Fibroblast of lung (primary cell): ENCODE measurements at regions not wholly inside any gene's neighbourhood (a gene's known extent, or its start where the extent isn't known, plus 50 kb on each side); places are given as distances from the start of the nearest gene placed in this dataset.

ENCODE experiments used
- DNase-seq, 2 donors: peaks; one replicate each; pipeline versions ENCODE4 v3.0.0 to v3.0.0-alpha.2; 2010; ENCODE audit warnings: low read depth in 2 of 2
- H2AFZ ChIP-seq: 2 replicates; pipeline ENCODE4 v1.5.1; 2012; ENCODE audit warnings: low read length, control low read depth, inconsistent platforms
- H3K27ac ChIP-seq: 2 replicates; pipeline ENCODE4 v1.5.1; 2011; ENCODE audit warnings: low read length, control low read depth; ENCODE audit not compliant: insufficient read depth
- H3K27me3 ChIP-seq: 2 replicates; pipeline ENCODE4 v1.5.1; 2011; ENCODE audit warnings: mild to moderate bottlenecking, low read length; ENCODE audit not compliant: control insufficient read depth, insufficient read depth
- H3K36me3 ChIP-seq: 2 replicates; pipeline ENCODE4 v1.5.1; 2011; ENCODE audit warnings: low read length; ENCODE audit not compliant: control insufficient read depth, insufficient read depth
- H3K4me1 ChIP-seq: 2 replicates; pipeline ENCODE4 v1.5.1; 2011; ENCODE audit warnings: low read length; ENCODE audit not compliant: control insufficient read depth, insufficient read depth; ENCODE audit errors: extremely low read depth
- H3K4me2 ChIP-seq: 2 replicates; pipeline ENCODE4 v1.5.1; 2011; ENCODE audit warnings: low read length, control low read depth; ENCODE audit not compliant: insufficient read depth; ENCODE audit errors: extremely low read depth
- H3K4me3 ChIP-seq, 4 experiments: fragments of 200-600 bp in 1 of 4; sonication (generic) in 1 of 4; replicated peaks in 1 of 4; 2 replicates each; pipeline ENCODE4 v1.5.1; 2011 to 2016; ENCODE audit warnings: low read length in 4 of 4, low read depth in 3 of 4, mild to moderate bottlenecking in 3 of 4, control low read depth in 2 of 4, inconsistent platforms in 1 of 4, mixed read lengths in 1 of 4; ENCODE audit not compliant: insufficient read depth in 1 of 4; ENCODE audit errors: control extremely low read depth in 1 of 4
- H3K79me2 ChIP-seq: 2 replicates; pipeline ENCODE4 v1.5.1; 2012; ENCODE audit warnings: mild to moderate bottlenecking, low read length, inconsistent platforms; ENCODE audit not compliant: control insufficient read depth, insufficient read depth
- H3K9ac ChIP-seq: 2 replicates; pipeline ENCODE4 v1.5.1; 2011; ENCODE audit warnings: mild to moderate bottlenecking, low read length, control low read depth; ENCODE audit not compliant: insufficient read depth
- H3K9me3 ChIP-seq: 2 replicates; pipeline ENCODE4 v1.5.1; 2012; ENCODE audit warnings: low read depth, low read length; ENCODE audit not compliant: control insufficient read depth, insufficient read depth
- H4K20me1 ChIP-seq: 2 replicates; pipeline ENCODE4 v1.5.1; 2011; ENCODE audit warnings: low read length; ENCODE audit not compliant: control insufficient read depth, insufficient read depth; ENCODE audit errors: extremely low read depth
- EZH2 ChIP-seq: IDR thresholded peaks from 2 replicates; pipeline ENCODE4 v1.5.1; 2012; ENCODE audit warnings: low read length, control low read depth, mild to moderate bottlenecking; ENCODE audit errors: missing control alignments
- TF ChIP-seq, protein P1 (sequence below), 2 donors: IDR thresholded peaks in 1 of 2; conservative IDR thresholded peaks in 1 of 2; 1 replicate in 1 of 2; 2 replicates in 1 of 2; pipeline ENCODE4 v1.5.1; 2011 to 2012; ENCODE audit warnings: low read length in 2 of 2, control low read depth in 1 of 2, inconsistent platforms in 1 of 2, low read depth in 1 of 2, mild to moderate bottlenecking in 1 of 2

DNA sequence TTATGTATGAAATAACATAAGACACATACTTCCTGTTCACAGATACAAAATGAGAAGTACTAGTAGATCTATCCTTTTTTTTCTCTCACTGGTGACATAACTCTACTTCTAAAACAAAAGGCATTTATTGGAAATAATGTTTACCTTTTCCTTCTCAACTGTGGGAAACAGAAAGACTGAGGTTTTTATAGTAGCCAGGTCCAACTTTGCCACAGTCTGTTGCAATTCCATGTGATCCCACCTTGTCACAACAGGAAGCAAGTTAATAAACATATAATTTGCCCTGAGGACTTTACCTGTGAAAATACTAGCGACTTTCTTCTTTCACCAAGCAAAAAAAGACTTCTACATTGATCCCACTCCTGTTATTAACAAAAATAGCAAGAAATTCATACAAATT is 475.8 kb downstream of the PDGFC start:
- Histone ChIP-seq H2AFZ (no peak overlapping the region), H3K79me2 (no peaks in the 10 kb centered on the region), H4K20me1 (no peaks in the 10 kb centered on the region), H3K4me1 (no peaks in the 10 kb centered on the region), H3K9ac (no peak overlapping the region), H3K4me3 (no peak overlapping the region), H3K27me3 (no peaks in the 10 kb centered on the region), H3K4me2 (no peak overlapping the region), H3K27ac (no peak overlapping the region), H3K36me3 (no peaks in the 10 kb centered on the region), H3K9me3 (no peaks in the 10 kb centered on the region)
- no peak for TF ChIP-seq EZH2
- TF ChIP-seq, protein P1, sequence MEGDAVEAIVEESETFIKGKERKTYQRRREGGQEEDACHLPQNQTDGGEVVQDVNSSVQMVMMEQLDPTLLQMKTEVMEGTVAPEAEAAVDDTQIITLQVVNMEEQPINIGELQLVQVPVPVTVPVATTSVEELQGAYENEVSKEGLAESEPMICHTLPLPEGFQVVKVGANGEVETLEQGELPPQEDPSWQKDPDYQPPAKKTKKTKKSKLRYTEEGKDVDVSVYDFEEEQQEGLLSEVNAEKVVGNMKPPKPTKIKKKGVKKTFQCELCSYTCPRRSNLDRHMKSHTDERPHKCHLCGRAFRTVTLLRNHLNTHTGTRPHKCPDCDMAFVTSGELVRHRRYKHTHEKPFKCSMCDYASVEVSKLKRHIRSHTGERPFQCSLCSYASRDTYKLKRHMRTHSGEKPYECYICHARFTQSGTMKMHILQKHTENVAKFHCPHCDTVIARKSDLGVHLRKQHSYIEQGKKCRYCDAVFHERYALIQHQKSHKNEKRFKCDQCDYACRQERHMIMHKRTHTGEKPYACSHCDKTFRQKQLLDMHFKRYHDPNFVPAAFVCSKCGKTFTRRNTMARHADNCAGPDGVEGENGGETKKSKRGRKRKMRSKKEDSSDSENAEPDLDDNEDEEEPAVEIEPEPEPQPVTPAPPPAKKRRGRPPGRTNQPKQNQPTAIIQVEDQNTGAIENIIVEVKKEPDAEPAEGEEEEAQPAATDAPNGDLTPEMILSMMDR (conservative IDR thresholded peaks at IDR 0.05 in 1 of 2, IDR thresholded peaks at IDR 0.05 in 1 of 2; ENCODE audit: low read depth in 1 of 2, low read length in 2 of 2), result no peak
- DNase-seq, result no peak

DNA sequence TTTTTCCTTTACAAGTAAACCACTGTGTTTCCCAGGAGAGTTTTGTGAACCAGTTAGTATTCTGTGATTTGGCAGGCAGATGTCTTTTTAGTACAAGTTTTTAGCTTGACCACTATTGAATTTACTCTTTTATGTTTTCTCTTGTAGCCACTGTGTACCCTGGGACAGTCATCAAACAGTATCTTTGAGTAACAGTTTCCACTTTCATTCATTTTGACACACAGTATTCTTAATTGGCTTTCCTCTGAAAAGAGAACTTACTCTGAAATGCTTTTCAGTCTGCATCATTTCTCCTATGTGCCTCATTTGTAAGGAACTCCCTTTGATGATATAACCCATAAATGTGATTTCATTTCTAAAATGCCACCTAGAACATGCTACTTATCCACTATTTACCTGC is 476.5 kb downstream of the PDGFC start:
- no peak overlapping the region for H2AFZ ChIP-seq
- H3K27me3 ChIP-seq, result no peaks in the 10 kb centered on the region
- H3K9me3 ChIP-seq, result no peaks in the 10 kb centered on the region
- no peak overlapping the region for H3K4me2 ChIP-seq
- TF ChIP-seq, protein P1 (conservative IDR thresholded peaks at IDR 0.05 in 1 of 2, IDR thresholded peaks at IDR 0.05 in 1 of 2; ENCODE audit: low read depth in 1 of 2, low read length in 2 of 2), result no peak
- no peak for TF ChIP-seq EZH2
- H3K27ac ChIP-seq, result no peak overlapping the region
- H3K36me3 ChIP-seq, result no peaks in the 10 kb centered on the region
- no peaks in the 10 kb centered on the region for H3K4me1 ChIP-seq
- H3K9ac ChIP-seq, result no peak overlapping the region
- peak in 1 of 2 donors; percentile 59 for DNase-seq
- H4K20me1 ChIP-seq, result no peaks in the 10 kb centered on the region
- no peak overlapping the region for H3K4me3 ChIP-seq
- no peaks in the 10 kb centered on the region for H3K79me2 ChIP-seq

DNA sequence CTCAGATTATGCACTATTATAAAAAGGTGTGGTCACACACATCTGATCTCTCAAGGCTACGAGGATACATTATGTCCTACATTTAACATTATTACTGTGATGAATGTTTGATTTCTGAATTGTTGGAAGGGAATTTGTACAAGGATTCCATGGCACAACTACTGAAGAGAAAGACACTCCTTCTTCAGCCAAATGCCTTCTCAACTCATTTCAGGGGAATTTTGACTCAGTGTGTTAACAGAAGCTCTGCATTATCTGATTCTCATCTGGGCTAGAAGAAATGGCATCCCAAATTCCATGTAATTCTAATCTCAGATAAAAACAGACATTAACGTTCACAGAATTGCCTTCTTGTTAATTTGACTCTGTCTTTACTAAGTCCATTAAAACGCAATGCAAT is 477.7 kb downstream of the PDGFC start:
- Histone ChIP-seq H3K4me1 (no peaks in the 10 kb centered on the region), H2AFZ (peak overlapping the region; percentile 4), H3K27me3 (no peaks in the 10 kb centered on the region), H3K4me2 (no peak overlapping the region), H4K20me1 (no peaks in the 10 kb centered on the region), H3K36me3 (no peaks in the 10 kb centered on the region), H3K9me3 (no peaks in the 10 kb centered on the region), H3K27ac (no peak overlapping the region), H3K4me3 (no peak overlapping the region), H3K79me2 (no peaks in the 10 kb centered on the region), H3K9ac (no peak overlapping the region)
- peak in 1 of 2 donors; percentile 76 for DNase-seq
- TF ChIP-seq EZH2, result no peak
- TF ChIP-seq, protein P1 (conservative IDR thresholded peaks at IDR 0.05 in 1 of 2, IDR thresholded peaks at IDR 0.05 in 1 of 2; ENCODE audit: low read depth in 1 of 2, low read length in 2 of 2), result no peak
